ENCODE measurements at regions not wholly inside any gene's neighbourhood (a gene's known extent, or its start where the extent isn't known, plus 50 kb on each side); places are given as distances from the start of the nearest gene placed in this dataset.

GRCh38 chr3:20404741-20405100 lies 218.7 kb upstream of the SGO1 start (continued):
- TF ChIP-seq JUND (IDR thresholded peaks at IDR 0.05) (no peak), ZFX (IDR thresholded peaks at IDR 0.05) (no peak), POLR2A (IDR thresholded peaks at IDR 0.05; ENCODE audit: borderline replicate concordance, extremely low read depth, insufficient read depth, insufficient read length) (no peak), CEBPB (IDR thresholded peaks at IDR 0.05; ENCODE audit: low read depth) (no peak), ELF1 (IDR thresholded peaks at IDR 0.05; ENCODE audit: borderline replicate concordance, low read depth) (no peak), POLR2AphosphoS5 (IDR thresholded peaks at IDR 0.05; ENCODE audit: low read depth, low read length) (no peak), ZNF274 (IDR thresholded peaks at IDR 0.05; ENCODE audit: low read depth, low read length) (no peak), ATF3 (IDR thresholded peaks at IDR 0.05) (no peak), CBX3 (IDR thresholded peaks at IDR 0.05; ENCODE audit: low read depth) (no peak)

GRCh38 chr3:20403986-20404740 lies 218.2 kb upstream of the SGO1 start:
- H4K20me1 ChIP-seq (ENCODE audit: insufficient read depth): no peaks in the 10 kb centered on the region
- H3K79me2 ChIP-seq (ENCODE audit: insufficient read depth, low read length): no peaks in the 10 kb centered on the region
- CTCF ChIA-PET: no interaction called here
- H3K4me2 ChIP-seq (ENCODE audit: low read length): no peak overlapping the region
- H3K4me3 ChIP-seq (replicated peaks in 1 of 2; ENCODE audit: low read depth in 1 of 2, low read length in 2 of 2): no peak overlapping the region
- intact Hi-C loops (cut with micrococcal nuclease): no loop called here
- H3K27me3 ChIP-seq (ENCODE audit: insufficient read depth, low read length): no peaks in the 10 kb centered on the region
- no peaks in the 10 kb centered on the region for H3K9me2 ChIP-seq (ENCODE audit: insufficient read depth)
- no peaks in the 10 kb centered on the region for H3K36me3 ChIP-seq (ENCODE audit: control insufficient read depth in 1 of 2, insufficient read depth in 2 of 2, low read length in 2 of 2)
- RAD21 ChIA-PET (ENCODE audit: low non-redundant PET in 1 of 2, low total read pairs in 2 of 2, uncharacterized antibody in 2 of 2, unreplicated experiment in 2 of 2): no interaction called here
- no peak overlapping the region for H3K27ac ChIP-seq (ENCODE audit: low read depth, low read length)
- no peak for ATAC-seq
- no TSS peak for BruUV-seq (replicated peaks)
- TF ChIP-seq RAD21 (IDR thresholded peaks at IDR 0.05; ENCODE audit: low read depth) (no peak), ELF1 (IDR thresholded peaks at IDR 0.05; ENCODE audit: borderline replicate concordance, low read depth) (no peak)
- H2AFZ ChIP-seq (ENCODE audit: low read depth, low read length, poor library complexity, severe bottlenecking): no peak overlapping the region
- H3K4me1 ChIP-seq (ENCODE audit: control insufficient read depth in 1 of 2, insufficient read depth in 2 of 2, low read length in 2 of 2): no peaks in the 10 kb centered on the region
- H3K9me3 ChIP-seq (ENCODE audit: control insufficient read depth in 1 of 2, insufficient read depth in 1 of 2, low read depth in 1 of 2, low read length in 2 of 2): no peaks in the 10 kb centered on the region
- H3K9ac ChIP-seq (ENCODE audit: low read length): no peak overlapping the region
- DNase-seq (ENCODE audit: low read depth, low spot score): no peak
- POLR2A ChIA-PET: no interaction called here

GRCh38 chr3:20401253-20401652 lies 215.2 kb upstream of the SGO1 start:
- Histone ChIP-seq H3K4me2 (ENCODE audit: low read length) (no peak overlapping the region), H3K9ac (ENCODE audit: low read length) (no peak overlapping the region), H3K9me2 (ENCODE audit: insufficient read depth) (no peaks in the 10 kb centered on the region), H4K20me1 (ENCODE audit: insufficient read depth) (no peaks in the 10 kb centered on the region), H3K79me2 (ENCODE audit: insufficient read depth, low read length) (no peaks in the 10 kb centered on the region), H3K27ac (ENCODE audit: low read depth, low read length) (no peak overlapping the region), H2AFZ (ENCODE audit: low read depth, low read length, poor library complexity, severe bottlenecking) (no peak overlapping the region), H3K4me3 (replicated peaks in 1 of 2; ENCODE audit: low read depth in 1 of 2, low read length in 2 of 2) (no peak overlapping the region), H3K27me3 (ENCODE audit: insufficient read depth, low read length) (no peaks in the 10 kb centered on the region), H3K9me3 (ENCODE audit: control insufficient read depth in 1 of 2, insufficient read depth in 1 of 2, low read depth in 1 of 2, low read length in 2 of 2) (no peaks in the 10 kb centered on the region), H3K36me3 (ENCODE audit: control insufficient read depth in 1 of 2, insufficient read depth in 2 of 2, low read length in 2 of 2) (no peaks in the 10 kb centered on the region), H3K4me1 (ENCODE audit: control insufficient read depth in 1 of 2, insufficient read depth in 2 of 2, low read length in 2 of 2) (no peaks in the 10 kb centered on the region)
- ATAC-seq (no peak), DNase-seq (ENCODE audit: low read depth, low spot score) (no peak)
- TF ChIP-seq CTCF (IDR thresholded peaks at IDR 0.05 in 2 of 3, conservative IDR thresholded peaks at IDR 0.05 in 1 of 3; ENCODE audit: borderline replicate concordance in 1 of 3, insufficient read depth in 1 of 3, low read depth in 2 of 3, low read length in 2 of 3) (no peak), EZH2 (IDR thresholded peaks at IDR 0.05) (no peak), FOSL1 (IDR thresholded peaks at IDR 0.05; ENCODE audit: low read depth) (no peak)
- ChIA-PET POLR2A (no interaction called here), RAD21 (ENCODE audit: low non-redundant PET in 1 of 2, low total read pairs in 2 of 2, uncharacterized antibody in 2 of 2, unreplicated experiment in 2 of 2) (no interaction called here), CTCF (no interaction called here)
- BruUV-seq (replicated peaks): no TSS peak
- intact Hi-C loops (cut with micrococcal nuclease): no loop called here

Data from HCT116 (cell line).